GM19351 (cell line): ENCODE measurements at regions not wholly inside any gene's neighbourhood (a gene's known extent, or its start where the extent isn't known, plus 50 kb on each side); places are given as distances from the start of the nearest gene placed in this dataset.

ENCODE experiments used
- ATAC-seq: cut with Tn5 transposase; IDR thresholded peaks from one replicate; pipeline ENCODE4 v1.9.1; 2021; ENCODE audit warnings: mild to moderate bottlenecking, moderate library complexity; ENCODE audit not compliant: unreplicated experiment

DNA sequence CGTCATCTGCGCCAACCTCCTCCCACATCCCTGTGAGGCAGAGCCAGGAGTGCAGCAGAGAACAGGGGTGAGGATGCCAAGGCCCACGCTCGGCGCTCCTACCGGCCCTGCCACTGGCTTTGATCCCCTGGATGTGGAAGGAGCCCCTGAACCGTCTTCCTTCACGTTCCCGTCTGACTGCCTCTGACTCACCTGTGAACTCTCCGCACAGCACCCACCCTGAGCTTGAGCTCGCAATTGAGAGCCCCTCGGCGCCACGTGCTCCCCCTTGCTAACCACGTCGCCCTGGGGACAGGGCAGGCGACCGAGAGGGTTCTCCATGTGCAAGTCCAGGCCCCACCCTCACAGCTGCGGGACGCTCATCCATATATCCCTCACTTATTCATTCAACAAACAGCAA, 645.3 kb downstream of the BRD1 start:
- ATAC-seq, result no peak

DNA sequence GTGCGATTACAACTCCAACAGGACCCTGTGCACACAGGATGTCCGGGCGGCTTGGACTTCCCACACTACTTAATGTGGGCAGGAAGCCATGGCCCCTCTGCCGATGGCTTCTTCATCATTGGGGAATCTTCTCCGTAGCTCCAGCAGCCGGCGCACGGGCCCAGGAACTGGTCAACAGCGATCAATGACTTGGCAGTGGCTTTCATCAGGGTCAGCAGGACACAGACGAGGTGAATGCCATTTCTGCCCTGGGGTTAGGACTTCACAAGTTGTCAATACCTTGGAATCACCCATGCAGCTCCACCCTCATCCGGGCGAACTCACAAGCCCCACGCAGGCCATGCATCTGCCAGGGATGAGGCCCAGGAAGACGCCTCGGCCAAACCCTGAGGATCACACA, 645.7 kb downstream of the BRD1 start:
- no peak for ATAC-seq

DNA sequence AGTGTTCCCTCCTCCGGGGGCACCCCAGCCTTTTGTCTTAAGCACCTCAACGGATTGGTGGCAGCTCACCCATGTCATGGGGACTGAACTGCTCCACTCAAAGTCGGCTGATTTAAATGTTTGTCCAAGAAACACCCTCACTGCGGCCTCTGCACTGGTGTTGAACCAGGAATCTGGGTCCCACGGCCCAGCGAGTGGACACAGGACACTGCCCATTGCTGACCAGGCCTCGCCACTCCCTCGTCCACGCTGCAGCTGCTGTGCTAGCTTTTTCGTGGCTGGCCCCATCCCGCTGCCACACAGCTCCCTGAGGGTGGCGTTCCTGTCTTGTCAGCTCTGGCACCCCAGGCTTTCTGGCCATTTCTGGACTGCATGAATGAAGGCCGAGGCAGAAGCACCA, 646.2 kb downstream of the BRD1 start:
- ATAC-seq, result no peak

DNA sequence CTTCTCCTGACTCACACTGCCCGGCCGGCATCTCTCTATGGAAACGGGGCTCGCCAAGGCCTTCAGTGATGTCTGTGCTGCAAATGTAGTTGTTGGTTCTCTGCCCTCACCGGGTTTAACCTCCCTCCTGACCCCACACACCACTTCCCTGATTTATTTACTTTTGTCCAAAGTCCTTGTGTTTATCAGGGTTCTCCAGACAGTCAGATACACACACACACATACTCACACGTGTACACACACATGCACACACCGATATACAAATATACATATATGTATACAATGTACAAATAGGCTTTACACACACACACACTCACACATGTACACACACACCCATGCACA, 647.0 kb downstream of the BRD1 start:
- ATAC-seq, result no peak

DNA sequence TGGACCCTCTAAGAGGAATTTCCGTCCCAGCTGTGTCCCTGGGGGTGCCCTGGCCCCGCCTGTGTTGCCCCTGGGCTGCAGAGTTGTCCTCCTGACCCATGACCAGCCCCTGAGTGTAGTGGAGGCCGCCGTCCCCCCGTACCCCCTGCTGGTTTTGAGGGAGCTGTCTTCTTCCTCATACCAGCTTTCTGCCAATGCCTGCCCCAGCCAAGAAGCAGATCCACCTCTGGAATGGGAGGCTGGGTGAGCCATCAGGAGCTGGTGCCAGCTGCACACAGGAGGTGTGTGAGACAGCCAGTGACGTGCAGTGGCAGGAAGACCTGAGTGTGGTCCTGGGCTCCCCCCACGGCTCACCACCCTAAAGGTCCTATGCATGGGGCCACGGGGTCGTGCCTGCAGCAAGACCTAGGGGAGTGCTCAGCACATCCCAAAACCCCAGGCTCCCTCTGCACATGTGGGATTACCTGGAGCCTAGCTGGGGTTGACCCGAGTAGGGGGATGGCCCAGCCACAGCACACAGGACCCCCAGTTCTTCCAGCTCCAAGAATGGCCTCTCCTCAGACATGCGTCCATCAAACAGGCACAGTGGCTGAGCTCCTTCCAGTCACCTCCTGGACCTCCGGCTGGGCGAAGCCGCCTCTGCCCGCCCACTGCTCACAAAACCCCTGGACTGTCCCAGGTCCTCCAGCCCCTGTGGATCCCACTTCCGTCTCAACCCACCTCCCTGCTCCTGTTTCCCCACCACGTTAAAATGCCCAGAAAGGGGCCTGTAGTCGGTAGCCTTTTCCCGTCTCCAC, 647.6 kb downstream of the BRD1 start:
- no peak for ATAC-seq

DNA sequence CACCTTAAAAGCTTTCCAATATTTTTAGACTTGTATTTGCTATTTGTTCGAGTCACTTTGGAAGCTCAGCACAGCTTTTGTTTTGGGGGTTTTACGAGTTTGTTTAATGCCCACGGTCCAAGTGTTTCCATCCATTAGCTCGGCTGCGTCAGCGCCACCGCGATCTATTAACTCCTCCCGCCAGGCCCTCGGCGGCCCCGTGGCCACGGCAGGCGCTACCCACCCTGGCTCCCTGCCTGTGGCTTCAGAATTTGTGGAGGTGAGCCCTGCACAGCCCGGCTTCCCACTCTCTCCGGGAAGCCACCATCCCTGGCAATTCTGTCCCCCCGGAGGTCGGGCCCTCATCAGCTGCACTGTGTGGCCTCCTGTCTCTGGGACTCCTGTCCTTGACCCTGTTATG, 648.5 kb downstream of the BRD1 start:
- ATAC-seq, result no peak

DNA sequence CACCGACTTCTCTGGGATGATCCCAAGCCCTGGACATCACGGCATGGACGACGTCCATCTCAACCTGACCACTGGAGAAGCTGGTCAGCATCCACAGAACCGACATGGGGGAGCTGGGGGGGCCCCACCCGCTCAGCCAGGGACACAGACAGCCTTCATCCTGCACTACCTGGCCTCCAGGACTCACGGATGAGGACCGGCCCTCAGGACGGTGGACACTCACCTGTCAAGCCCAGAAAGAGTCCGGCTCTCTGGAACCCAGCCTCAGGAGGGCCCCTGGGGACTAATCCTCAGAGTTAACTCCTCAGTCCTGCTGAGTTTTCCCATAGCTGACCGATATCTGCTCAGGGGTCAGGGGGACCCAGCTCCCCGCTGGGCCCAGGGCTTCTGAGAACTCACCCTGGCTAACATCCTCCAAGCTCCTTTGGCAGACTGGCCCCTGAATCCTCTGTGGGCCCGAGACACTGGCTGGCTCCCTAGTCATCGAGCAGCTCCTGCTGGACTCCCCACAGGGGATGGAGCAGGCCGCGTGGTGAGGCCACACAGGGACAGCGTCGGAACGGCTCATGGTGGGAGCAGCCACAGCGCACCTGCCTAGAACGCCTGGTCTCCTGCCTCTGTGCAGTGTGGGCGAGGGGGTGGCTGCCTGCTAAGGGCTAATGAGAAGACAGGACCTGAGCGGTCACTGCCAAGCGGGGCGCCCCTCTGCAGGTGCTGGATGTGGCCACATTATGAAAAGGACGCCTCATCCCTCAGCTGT, 649.2 kb downstream of the BRD1 start:
- ATAC-seq, result no peak

DNA sequence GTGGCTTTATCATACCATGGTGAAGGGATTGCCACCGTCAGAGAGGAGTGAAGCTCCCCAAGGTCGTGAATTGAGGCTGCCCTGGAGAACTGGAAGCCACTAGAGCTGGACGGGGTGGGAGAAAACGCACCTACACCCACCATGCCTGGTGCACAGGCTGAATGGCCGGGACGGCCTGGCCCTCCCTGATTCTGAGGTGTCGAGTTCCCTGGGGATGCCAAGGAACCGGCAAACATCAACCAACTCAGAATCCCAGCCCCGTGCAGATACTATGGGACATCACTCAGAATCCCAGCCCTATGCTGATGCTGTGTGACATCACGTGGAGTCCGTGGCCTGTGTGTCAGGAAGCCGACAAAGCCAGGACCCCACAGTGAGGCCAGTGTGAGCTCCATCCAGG, 650.0 kb downstream of the BRD1 start:
- no peak for ATAC-seq

DNA sequence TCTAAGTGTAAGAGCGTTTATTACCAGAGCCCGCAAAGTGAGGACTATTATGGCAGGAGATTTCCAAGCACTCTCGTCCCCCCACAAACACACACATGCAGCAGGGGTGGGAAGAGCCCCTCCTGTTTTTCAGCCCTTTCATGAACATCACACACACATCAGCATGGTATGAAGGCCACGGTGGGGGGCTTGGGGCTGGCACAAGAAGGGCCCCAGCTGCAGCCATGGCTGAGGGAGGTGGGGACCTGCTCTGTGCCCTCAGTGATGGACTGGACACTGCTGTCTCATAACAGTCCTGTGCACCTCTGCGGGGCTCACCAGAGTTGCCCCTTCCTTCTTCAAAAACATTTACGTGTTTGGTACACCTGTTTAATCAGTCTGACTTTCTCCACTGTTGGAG, 650.7 kb downstream of the BRD1 start:
- no peak for ATAC-seq

DNA sequence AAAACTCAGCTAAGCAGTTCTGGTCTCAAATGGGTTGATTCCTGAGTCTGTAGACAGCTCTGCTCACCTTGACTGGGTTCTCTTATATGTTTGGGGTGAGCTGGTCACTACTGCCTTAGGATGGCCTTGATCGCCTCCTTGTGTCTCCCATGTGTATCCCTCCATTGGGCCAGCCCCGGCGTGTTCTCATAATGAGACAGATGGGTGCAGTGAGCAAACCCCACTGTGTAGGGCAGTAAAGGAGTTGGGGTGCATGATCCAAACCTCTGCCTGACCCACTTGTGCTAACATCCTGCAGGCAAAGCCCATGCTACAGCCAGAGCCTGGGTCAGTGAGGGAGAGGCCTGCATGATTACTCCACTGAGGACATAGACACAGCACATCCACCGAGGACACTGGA, 657.6 kb downstream of the BRD1 start:
- no peak for ATAC-seq

DNA sequence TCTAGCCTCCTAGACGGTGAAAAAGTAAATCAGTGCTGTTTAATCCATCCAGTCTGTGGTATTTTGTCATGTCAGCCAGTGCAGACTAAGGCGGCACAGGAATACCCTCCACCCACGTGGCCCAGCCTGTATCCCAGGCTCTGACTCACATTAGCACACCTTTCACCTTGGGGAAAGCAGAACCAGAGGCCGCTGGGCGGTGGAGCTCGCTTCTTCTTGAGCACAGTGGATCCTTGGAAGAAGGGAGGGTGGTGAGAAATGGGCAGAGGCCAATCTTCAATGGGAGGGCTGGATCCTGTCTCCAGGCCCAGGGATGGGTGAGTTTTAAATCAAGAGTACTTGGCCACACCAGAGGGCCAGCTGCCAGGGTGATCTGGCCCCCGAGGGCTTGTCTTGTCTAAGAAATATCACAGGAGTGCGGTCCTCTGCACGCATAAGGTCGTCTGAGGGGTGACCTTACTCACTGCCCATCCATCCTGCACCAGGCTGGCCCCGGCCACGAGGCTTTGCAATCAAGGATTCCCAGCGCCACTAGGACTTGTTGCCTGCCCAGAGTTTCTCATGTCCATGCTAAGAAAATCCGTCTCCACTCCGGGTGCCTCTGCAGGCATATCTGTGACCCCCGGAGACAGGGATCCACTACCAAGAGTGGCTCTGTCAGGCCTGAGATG, 658.5 kb downstream of the BRD1 start:
- ATAC-seq, result no peak

DNA sequence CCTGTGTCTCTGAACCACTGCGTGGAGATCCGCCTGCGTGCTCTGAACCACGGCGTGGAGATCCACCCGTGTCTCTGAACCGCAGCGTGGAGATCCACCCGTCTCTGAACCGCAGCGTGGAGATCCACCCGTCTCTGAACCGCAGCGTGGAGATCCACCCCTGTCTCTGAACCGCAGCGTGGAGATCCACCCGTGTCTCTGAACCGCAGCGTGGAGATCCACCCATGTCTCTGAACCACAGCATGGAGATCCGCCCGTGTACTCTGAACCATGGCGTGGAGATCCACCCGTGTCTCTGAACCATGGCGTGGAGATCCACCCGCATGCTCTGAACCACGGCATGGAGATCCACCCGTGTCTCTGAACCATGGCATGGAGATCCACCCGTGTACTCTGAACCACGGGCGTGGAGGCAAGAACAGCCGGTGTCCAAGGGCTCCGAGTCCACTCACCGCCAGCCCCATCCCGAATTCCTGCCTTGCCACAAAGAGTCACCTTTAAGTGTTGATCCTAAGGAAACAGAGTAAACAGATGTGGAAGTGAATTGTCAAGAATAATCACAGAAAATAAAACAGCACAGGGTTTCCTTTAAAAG, 659.4 kb downstream of the BRD1 start:
- no peak for ATAC-seq

DNA sequence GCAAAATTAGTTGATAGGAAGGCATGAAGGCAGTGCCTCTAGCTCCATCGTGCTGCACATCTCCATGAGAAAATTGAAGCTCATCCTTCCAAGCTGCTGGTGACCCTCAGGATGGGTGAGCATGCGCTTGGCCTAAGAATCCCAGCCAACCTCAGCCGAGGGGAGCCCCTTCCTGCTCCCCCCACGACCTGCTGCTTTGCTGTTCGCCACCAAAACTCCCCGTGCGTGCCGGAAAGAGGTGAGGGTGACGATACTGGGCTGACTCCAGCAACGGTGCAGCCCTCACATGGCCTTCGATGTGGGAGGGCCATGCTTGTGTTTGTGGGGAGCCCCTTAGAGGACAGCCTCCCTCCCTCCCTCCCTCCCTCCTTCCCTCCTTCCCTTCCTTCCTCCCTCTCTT, 660.9 kb downstream of the BRD1 start:
- no peak for ATAC-seq

DNA sequence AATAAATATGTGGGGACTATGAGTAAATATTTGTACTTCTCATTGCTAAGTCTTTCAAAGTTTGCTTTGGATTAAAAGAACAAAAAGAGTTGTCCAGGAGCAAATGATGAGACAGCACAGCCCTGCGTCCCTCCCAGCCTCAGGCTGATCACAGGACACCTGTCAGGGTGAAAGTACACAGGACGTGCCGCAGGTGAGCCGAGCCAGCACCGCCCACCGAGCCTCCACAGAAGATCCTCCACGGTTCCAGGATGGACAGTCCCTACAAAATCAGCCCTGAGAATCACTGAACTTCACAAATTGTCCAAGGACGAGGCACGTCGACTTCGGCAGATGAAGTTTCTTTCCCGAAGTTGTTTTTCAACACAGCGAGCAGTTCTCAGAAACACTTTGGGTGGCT, 661.5 kb downstream of the BRD1 start:
- no peak for ATAC-seq

DNA sequence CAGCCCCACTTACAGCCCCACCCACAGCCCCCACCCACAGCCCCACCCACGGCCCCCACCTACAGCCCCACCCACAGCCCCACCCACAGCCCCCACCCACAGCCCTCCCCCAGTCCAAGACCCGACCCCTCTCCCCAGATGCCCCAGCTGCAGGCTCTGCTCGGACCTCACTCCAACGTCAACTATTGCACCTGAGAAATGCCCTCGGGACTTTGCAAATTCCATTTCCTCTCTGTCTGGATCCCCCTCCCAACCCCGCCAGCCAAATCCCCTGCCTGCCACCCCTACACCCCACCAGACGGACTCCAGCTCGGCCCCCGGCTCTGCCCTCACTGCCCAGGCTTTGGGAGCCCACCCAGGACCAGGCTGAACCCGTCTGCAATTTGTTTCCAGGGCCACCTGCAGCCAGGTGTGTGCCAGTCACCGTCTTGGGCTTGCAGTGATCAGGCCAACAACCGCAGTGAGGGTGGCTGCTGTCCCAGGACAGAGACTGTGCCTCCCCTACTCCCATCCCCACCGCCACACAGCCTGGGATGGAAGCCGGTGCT, 662.8 kb downstream of the BRD1 start:
- no peak for ATAC-seq

DNA sequence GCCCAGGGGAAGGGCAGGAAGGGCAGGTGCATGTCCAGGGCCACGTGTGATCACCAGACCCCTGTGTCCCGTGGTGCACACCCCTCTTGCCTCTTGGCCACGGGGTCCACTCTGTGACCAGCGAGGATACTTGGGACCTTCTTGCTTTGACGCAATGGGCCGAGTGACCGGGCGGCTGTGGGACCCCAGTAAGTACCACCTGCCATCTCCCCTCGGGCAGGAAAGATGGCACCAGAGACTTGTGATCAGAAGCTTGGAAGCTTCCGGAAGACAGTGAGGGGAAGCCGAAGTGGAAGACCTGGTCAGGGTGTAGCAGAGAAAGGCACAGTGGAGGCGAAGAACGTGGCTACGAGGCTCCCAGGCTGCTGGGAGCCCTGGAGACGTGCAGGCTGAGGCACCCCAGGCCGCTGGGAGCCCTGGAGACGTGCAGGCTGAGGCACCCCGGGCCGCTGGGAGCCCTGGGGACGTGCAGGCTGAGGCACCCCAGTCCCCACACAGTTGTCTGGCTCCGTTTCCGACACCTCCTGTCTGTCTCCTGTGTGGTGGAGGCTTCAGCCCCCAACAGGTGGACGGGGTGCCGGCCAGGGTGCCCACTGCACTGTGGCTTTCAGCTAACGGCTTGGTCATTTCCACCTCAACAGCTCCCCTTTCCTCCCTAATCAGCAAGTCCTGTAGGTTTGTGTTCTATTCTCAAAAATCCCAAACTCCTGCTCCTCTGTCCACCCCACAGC, 663.5 kb downstream of the BRD1 start:
- ATAC-seq, result no peak

DNA sequence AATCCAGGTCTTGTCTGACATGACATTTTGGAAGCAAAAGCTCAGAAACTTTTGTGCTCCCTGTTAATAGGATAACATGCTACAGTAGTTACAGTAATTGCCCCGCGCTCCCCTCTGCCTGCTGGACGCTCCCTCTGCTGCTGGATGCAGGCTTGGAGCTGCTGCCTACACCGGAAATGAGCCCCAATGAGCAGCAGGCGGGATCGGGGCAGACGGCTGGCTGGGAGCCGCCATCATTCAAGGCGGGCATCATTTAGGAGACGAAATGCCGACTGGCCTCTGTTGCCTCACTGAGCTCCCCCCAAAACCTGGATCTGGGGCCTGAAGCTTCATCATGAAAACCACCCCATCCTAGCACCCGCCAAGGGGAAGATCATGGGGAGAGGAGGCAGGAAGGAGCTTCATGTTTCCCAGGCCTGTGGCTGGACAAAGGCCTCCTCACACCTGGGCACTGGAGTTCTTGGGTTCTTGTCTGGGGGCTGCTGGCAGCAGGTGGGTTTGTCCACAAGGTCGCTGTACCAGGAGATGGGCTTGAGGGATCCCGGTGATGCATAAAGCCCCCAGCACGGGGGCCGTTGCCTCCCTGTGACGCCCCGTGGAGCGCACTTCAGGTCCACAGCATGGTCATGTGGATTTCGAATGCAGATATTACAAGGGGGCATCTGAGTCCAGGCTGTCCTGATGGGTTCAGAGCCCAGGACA, 664.3 kb downstream of the BRD1 start:
- no peak for ATAC-seq

DNA sequence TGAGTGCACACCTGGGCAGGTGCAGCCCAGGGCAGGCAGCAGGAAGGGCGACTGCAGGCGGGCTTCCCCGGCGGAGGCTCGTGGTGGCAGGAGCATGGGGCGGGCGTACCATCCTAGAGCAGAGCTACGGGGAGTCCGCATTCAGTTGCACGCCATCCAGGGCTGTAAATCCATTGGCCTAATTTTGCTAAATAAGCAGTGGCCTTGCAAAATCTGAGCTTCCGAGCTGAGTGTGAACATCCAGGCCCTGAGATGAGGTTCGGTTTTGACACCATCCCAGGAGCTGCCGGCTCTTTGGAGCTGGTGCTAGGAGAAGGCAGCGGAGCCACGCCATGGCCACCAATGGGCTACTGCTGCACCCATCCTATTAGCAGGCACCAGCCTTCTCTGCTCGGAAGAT, 664.8 kb downstream of the BRD1 start:
- no peak for ATAC-seq

DNA sequence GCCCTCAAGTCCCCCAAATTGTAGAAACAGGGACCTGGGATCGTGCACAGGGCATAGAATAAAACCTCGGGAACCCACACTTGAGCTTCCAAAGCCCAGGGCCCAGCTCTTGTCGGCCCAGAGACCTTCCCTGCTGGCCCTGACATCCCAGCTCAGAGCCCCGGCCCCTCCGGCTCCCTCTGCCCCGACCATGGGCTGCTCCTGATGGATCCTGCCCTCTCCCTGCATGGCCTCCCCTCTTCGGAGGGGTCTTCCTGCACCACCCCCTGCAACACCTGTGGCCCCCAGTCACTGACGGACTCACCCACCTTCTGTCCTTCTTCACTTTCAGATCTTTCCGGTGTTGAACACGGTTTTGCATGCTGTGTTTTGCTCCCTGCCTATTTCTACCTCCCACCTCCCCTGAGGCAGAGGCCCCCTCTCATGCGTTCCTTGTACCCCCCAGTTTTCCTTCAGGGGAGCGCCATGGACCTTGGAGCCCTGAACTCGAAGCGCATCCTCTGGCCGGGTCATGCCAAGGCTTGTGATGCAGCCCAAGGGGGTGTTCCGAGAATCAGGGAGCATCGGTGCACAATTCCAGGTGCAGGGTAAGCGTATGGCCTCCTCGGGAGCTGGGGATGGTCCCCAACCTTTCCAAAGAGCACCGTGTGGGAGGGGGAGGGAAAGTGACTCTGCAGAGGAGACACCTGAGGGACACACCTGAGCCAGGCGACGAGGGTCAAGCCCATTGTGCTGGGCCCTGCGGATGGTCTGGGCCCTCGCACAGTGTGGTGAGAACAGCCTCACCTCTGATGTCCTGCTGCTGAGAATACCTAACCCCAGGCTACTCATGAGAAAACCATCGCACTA, 666.4 kb downstream of the BRD1 start:
- ATAC-seq, result no peak
